ENCODE measurements at regions not wholly inside any gene's neighbourhood (a gene's known extent, or its start where the extent isn't known, plus 50 kb on each side); places are given as distances from the start of the nearest gene placed in this dataset.

DNA sequence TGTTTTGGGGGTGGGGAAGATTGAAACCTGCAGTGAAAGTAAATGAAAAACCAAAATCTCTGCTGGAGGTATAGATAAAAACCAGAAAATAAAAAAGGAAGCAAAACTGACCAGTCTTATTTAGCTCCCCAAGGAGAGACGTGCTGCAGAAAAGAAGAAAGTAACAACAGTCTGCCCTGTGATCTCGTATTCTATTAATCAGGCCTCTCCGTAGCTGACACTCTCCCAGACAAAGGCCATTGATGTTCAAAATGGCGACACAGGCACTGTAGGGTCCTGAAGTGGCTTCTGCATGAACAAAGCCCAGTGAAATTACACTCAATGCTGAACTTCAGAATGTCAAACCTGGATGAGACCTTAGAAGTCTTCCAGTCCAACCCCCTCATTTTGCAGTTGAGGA, 106.6 kb downstream of the NXPE2 start:
- H4K20me1 ChIP-seq (ENCODE audit: insufficient read depth) = no peaks in the 10 kb centered on the region
- H3K9me3 ChIP-seq (ENCODE audit: control insufficient read depth in 1 of 2, insufficient read depth in 1 of 2, low read depth in 1 of 2, low read length in 2 of 2) = no peaks in the 10 kb centered on the region; a peak in 1 of 4 replicates
- DNase-seq (ENCODE audit: low read depth, low spot score) (no peak), ATAC-seq (no peak)
- H3K4me1 ChIP-seq (ENCODE audit: control insufficient read depth in 1 of 2, insufficient read depth in 2 of 2, low read length in 2 of 2) = no peaks in the 10 kb centered on the region
- H3K4me3 ChIP-seq (replicated peaks in 1 of 2; ENCODE audit: low read depth in 1 of 2, low read length in 2 of 2) = no peak overlapping the region
- BruUV-seq (replicated peaks) = no TSS peak
- no peaks in the 10 kb centered on the region for H3K36me3 ChIP-seq (ENCODE audit: control insufficient read depth in 1 of 2, insufficient read depth in 2 of 2, low read length in 2 of 2)
- H2AFZ ChIP-seq (ENCODE audit: low read depth, low read length, poor library complexity, severe bottlenecking) = no peak overlapping the region
- H3K9me2 ChIP-seq (ENCODE audit: insufficient read depth) = no peaks in the 10 kb centered on the region
- H3K79me2 ChIP-seq (ENCODE audit: insufficient read depth, low read length) = no peaks in the 10 kb centered on the region
- H3K4me2 ChIP-seq (ENCODE audit: low read length) = no peak overlapping the region
- ChIA-PET CTCF (no interaction called here), RAD21 (ENCODE audit: low non-redundant PET in 1 of 2, low total read pairs in 2 of 2, uncharacterized antibody in 2 of 2, unreplicated experiment in 2 of 2) (no interaction called here), POLR2A (no interaction called here)
- no peaks in the 10 kb centered on the region for H3K27me3 ChIP-seq (ENCODE audit: insufficient read depth, low read length)
- intact Hi-C loops (cut with micrococcal nuclease) = no loop called here
- no peak overlapping the region for H3K9ac ChIP-seq (ENCODE audit: low read length)
- no peak for TF ChIP-seq RAD21 (IDR thresholded peaks at IDR 0.05; ENCODE audit: low read depth)
- TF ChIP-seq EGR1 (IDR thresholded peaks at IDR 0.05; ENCODE audit: low read depth) = no peak
- TF ChIP-seq SP1 (IDR thresholded peaks at IDR 0.05; ENCODE audit: low read depth) = no peak
- TF ChIP-seq POLR2A (IDR thresholded peaks at IDR 0.05; ENCODE audit: borderline replicate concordance, extremely low read depth, insufficient read depth, insufficient read length) = no peak
- TF ChIP-seq POLR2AphosphoS5 (IDR thresholded peaks at IDR 0.05; ENCODE audit: low read depth, low read length) = no peak
- TF ChIP-seq, protein P1, sequence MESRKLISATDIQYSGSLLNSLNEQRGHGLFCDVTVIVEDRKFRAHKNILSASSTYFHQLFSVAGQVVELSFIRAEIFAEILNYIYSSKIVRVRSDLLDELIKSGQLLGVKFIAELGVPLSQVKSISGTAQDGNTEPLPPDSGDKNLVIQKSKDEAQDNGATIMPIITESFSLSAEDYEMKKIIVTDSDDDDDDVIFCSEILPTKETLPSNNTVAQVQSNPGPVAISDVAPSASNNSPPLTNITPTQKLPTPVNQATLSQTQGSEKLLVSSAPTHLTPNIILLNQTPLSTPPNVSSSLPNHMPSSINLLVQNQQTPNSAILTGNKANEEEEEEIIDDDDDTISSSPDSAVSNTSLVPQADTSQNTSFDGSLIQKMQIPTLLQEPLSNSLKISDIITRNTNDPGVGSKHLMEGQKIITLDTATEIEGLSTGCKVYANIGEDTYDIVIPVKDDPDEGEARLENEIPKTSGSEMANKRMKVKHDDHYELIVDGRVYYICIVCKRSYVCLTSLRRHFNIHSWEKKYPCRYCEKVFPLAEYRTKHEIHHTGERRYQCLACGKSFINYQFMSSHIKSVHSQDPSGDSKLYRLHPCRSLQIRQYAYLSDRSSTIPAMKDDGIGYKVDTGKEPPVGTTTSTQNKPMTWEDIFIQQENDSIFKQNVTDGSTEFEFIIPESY (IDR thresholded peaks at IDR 0.05; ENCODE audit: extremely low read depth, insufficient replicate concordance, low read length) = no peak
- no peak for TF ChIP-seq ZFX (IDR thresholded peaks at IDR 0.05)
- TF ChIP-seq TCF7L2 (IDR thresholded peaks at IDR 0.05; ENCODE audit: borderline replicate concordance, extremely low read depth, insufficient read depth, insufficient read length) = no peak
- TF ChIP-seq, protein P2, sequence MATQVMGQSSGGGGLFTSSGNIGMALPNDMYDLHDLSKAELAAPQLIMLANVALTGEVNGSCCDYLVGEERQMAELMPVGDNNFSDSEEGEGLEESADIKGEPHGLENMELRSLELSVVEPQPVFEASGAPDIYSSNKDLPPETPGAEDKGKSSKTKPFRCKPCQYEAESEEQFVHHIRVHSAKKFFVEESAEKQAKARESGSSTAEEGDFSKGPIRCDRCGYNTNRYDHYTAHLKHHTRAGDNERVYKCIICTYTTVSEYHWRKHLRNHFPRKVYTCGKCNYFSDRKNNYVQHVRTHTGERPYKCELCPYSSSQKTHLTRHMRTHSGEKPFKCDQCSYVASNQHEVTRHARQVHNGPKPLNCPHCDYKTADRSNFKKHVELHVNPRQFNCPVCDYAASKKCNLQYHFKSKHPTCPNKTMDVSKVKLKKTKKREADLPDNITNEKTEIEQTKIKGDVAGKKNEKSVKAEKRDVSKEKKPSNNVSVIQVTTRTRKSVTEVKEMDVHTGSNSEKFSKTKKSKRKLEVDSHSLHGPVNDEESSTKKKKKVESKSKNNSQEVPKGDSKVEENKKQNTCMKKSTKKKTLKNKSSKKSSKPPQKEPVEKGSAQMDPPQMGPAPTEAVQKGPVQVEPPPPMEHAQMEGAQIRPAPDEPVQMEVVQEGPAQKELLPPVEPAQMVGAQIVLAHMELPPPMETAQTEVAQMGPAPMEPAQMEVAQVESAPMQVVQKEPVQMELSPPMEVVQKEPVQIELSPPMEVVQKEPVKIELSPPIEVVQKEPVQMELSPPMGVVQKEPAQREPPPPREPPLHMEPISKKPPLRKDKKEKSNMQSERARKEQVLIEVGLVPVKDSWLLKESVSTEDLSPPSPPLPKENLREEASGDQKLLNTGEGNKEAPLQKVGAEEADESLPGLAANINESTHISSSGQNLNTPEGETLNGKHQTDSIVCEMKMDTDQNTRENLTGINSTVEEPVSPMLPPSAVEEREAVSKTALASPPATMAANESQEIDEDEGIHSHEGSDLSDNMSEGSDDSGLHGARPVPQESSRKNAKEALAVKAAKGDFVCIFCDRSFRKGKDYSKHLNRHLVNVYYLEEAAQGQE (IDR thresholded peaks at IDR 0.05; ENCODE audit: low read depth) = no peak
- TF ChIP-seq SIN3A (IDR thresholded peaks at IDR 0.05; ENCODE audit: low read depth) = no peak
- TF ChIP-seq, protein P3, sequence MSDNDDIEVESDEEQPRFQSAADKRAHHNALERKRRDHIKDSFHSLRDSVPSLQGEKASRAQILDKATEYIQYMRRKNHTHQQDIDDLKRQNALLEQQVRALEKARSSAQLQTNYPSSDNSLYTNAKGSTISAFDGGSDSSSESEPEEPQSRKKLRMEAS (IDR thresholded peaks at IDR 0.05) = no peak
- no peak for TF ChIP-seq JUND (IDR thresholded peaks at IDR 0.05)
- TF ChIP-seq CBX3 (IDR thresholded peaks at IDR 0.05; ENCODE audit: low read depth) = no peak
- TF ChIP-seq YY1 (IDR thresholded peaks at IDR 0.05; ENCODE audit: extremely low read depth, insufficient replicate concordance, low read depth, low read length) = no peak
- no peak for TF ChIP-seq ZNF274 (IDR thresholded peaks at IDR 0.05; ENCODE audit: low read depth, low read length)
- no peak for TF ChIP-seq FOSL1 (IDR thresholded peaks at IDR 0.05; ENCODE audit: low read depth)
- TF ChIP-seq CEBPB (IDR thresholded peaks at IDR 0.05; ENCODE audit: low read depth) = no peak
- TF ChIP-seq ELF1 (IDR thresholded peaks at IDR 0.05; ENCODE audit: borderline replicate concordance, low read depth) = no peak
- no peak for TF ChIP-seq EZH2 (IDR thresholded peaks at IDR 0.05)
- no peak for TF ChIP-seq EZH2phosphoT487 (IDR thresholded peaks at IDR 0.05; ENCODE audit: borderline replicate concordance)
- H3K27ac ChIP-seq (ENCODE audit: low read depth, low read length) = no peak overlapping the region

All from HCT116 (cell line).